GM18519 (cell line): ENCODE measurements at regions not wholly inside any gene's neighbourhood (a gene's known extent, or its start where the extent isn't known, plus 50 kb on each side); places are given as distances from the start of the nearest gene placed in this dataset.
"Not testable (repeated sequence)": the region's sequence is repeated elsewhere in the genome, so short reads cannot be mapped to it uniquely, and the experiment has no call there.

ENCODE experiments used
- ATAC-seq: cut with Tn5 transposase; IDR thresholded peaks from one replicate; pipeline ENCODE4 v1.9.1; 2021; ENCODE audit warnings: mild to moderate bottlenecking, moderate library complexity; ENCODE audit not compliant: unreplicated experiment, low FRiP score

DNA sequence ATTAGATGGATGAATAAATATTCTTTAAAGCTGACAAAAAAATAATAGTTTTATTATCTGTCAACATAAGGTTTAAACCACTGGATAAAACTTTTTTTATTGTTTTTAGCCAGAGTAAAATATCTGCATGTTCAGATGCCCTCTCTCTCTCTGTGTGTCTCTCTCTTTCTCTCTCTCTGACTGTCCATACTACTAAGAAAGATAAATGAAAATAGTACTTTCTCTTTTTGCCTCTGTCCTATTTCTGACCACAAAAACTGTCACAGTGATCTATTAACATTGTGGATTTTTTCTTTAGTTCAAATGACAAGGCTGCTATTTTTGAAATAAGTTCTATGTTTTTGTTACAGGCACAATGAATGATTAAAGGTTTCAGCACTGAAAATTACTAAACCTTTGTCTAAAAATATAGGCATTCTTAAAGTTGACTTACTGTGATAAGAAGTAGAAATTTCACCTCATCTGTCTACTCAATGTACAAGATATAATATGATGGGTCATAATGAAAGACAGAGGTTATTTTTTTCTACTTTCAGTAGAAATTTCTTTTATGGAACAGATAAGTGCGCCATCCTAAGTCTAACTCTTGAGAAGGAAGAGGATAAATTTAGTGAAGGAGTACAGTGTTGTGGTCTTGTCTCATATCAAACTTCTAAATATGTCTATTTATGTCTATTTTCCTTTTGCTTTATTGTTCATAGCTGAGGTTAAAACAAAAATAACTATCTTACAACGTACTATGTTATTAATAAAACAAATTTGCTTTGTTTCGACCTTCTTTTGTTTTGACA lies 341.9 kb upstream of the EYS start:
- ATAC-seq = no peak

DNA sequence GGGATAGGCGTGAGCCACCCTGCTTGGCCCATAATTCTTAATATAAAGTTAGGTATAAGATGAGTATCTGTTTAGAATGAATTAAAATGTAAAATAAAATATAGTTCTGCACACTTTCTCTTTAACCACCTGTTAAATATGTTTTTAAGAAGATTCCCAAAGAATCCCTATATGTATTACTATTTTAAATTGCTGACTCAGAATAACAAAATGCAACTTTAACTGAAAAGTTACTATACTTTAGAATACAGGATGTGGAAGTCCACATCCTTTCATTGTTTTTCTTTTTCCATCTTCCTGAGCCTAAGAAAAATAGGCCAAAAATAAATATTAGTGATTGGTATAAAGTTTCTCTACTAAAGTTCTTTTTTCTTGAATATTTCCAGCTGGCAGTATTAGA lies 325.6 kb upstream of the EYS start:
- no peak for ATAC-seq

- ATAC-seq = no peak
These were observed 322.4 kb upstream of the EYS start for GRCh38 chr6:66029391-66029790.

DNA sequence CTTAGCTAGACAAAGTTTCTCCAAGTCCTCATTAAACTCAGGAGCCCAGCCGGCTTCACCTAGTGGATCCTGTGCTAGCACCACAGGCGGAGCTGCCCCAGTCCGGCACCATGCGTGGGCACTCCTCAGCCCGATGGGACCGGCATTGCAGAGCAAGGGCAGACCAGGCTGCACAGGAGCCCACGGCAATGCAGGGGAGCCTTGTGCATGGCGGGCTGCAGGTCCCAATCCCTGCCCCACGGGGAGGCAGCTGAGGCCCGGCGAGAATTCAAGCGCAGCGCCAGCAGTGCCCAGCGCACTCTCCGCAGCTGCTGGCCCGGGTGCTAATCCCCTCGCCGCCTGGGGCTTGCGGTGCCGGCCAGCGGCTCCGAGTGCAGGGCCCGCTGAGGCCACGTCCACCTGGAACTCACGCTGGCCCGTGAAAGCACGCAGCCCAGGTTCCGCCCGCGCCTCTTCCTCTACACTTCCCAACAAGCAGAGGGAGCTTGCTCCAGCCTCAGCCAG lies 292.3 kb upstream of the EYS start:
- ATAC-seq = no peak

DNA sequence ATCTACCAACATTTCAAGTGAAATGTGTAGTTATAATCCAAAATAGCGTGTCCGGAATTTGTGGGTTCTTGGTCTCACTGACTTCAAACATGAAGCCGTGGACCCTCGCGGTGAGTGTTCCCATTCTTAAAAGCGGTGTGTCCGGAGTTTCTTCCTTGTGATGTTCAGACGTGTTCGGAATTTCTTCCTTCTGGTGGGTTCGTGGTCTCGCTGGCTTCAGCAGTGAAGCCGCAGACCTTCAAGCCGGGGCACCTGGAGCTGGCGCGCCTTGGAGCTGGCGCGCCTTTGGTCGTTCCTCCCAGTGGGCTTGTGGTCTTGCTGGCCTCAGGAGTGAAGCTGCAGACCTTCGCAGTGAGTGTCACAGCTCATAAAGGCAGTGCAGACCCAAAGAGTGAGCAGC lies 291.5 kb upstream of the EYS start:
- ATAC-seq = no peak

DNA sequence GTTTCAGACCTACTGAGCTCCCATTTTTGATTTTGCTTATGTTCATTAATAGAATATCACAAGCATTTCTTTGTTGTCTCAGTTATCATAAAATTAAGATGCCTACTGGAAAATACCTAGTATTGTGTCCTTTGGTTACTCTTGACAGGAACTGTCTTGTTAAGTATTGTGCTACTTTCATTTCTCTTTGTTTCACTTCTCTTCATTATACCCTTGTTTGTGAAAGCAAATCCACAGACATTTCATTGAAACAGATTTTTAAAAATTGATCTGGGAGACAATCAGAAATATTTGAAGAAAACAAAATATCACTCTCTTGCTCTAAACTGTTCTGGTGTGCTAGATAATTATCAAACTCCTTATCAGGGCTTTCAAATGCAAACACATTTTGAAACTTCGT lies 290.5 kb upstream of the EYS start:
- no peak for ATAC-seq

DNA sequence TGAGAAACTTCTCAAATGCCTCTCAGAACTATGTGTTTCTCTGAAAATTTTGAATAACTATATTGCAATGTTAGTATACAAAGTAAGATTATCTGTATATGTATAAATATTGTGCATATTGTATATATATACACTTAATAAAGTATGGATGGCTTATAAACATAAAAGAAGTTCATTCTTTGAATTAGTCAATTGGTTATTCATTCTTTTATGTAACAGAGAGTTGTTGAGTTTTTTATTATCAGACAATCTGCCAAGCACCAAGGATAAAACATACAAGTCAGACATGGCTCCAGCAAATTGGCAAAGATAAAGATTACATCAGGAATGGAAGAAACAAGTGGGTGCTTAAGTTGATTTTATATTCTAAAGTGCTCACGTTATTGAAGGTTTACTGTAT lies 289.1 kb upstream of the EYS start:
- no peak for ATAC-seq

DNA sequence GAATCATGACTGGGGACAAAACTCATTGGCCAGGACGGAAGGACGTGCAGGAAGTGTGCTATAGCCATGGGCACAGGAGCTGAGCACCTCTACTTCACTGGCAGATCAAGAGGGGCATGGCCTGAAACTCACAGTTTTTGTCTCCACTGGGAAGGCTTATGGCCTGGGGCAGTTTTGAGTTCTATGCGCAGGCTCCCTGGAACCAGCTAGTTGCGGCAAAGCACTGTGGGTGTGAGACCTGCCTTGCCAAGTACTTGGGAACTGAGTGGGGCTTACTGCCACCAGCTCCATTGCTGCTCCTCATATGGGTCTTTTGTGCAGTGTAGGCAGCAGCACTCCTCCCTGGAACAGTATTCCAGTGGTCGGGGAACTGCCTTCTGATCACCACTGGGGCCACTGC lies 282.6 kb upstream of the EYS start:
- no peak for ATAC-seq

DNA sequence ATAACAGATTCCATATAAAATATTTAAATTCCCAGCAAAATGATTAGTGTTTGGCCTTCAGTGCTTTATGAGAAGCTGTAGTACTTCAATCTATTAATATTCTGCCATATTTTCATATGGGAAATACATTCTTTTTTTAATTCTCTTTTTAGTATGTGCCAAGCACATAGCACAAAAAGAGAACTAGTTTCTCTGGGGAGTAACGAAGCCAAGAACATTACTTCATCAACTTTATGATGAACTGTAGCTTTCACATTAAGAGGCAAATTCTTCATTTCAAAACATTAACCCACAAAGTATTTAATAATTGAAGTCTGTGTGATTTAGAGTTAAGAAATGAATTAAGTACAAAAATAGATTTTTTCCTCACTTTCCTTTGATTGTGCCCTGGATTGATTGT lies 281.0 kb upstream of the EYS start:
- no peak for ATAC-seq

DNA sequence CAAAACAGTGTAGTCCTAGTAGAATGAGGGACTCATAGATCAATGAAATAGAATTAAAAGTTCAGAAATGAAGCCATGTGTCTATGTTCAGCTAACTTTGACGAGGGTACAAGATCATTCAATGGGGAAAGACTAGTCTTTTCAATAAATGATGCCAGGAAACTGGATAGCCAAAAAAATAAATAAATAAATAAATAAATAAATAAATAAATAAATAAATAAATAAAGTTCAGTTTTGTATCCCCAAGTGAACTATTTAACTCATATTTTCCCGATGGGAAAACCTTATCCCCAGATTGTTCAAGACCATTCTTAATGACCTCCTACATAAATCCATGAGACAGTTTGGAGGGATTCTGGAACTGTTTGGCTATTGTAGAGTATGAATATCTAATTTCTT lies 277.1 kb upstream of the EYS start:
- ATAC-seq = no peak

DNA sequence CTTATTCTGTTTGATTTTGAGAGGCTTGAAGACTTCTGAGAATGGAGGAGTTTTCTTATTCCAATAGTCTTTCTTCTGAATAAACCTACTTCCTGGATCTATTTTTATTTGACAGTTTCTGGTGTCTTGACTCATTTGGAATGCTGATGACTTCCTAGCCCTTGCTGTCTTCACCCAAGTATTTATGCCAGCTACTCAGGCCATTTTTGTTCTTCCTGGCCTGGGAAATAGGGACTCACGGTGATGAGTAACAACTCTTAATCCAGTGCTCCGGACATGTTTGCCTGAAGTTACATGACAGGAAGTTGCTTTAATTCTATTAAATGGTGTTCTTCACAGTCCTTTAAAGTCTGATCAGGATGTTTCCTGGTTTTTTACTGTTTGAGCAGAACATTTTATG lies 272.1 kb upstream of the EYS start:
- no peak for ATAC-seq

GRCh38 chr6:65971252-65971651 lies 264.2 kb upstream of the EYS start:
- ATAC-seq = not testable (repeated sequence)

- no peak for ATAC-seq
These were observed 257.2 kb upstream of the EYS start for GRCh38 chr6:65964261-65964660.

DNA sequence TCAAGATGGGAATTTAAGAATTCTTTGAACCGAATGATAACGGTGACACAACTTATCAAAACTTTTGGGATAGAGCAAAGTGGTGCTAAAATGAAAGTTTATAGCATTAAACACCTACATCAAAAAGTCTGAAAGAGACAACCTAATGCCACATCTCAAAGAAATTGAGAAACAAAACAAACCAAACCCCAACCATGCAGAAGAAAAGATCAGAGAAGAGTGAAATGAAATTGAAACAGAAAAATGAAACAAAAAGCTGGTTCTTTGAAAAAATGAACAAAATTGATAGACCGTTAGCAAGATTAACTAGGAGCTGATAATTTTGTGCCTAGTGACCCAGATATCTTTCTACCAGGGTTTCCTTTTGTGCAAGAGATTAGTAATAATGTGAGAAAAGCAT lies 248.0 kb upstream of the EYS start:
- ATAC-seq = no peak

DNA sequence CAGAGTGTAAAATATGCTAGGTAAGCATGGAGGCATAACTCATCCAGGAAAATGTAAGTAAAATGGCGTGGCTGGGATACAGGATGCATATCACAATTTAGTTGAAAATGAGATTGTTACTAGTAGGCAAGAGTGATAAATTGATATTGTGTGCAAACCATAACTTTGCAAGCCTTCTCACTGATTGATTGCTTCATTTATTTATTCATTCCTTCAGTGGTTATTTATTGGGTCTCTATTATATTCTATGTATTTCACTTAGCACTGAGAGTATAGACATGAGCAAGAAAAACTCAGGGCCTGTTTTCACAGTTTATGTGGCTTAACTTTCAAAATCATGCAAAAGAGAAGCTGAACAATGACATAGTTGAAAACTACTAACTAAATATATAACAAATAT lies 241.0 kb upstream of the EYS start:
- ATAC-seq = no peak

- ATAC-seq = no peak
These were observed 236.5 kb upstream of the EYS start for GRCh38 chr6:65943548-65943947.

DNA sequence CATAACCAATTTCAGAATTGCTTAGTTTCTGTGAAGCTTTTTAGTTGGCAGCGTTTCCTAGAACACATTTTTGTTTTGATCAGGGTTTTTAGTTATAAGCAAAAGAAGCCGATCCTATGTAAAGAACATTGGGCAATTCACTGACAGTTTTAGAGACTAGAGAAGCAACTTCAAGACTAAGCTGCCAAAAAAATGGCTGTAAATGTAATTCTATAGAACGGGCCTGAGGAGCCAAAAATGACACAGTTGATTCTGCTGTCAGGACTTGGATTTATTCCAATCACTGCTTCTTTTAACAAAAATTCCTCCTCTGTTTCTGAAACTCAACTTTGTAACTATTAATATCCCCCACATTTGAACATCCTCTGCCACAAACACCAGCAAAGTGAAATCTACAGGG lies 236.0 kb upstream of the EYS start:
- no peak for ATAC-seq

- no peak for ATAC-seq
These were observed 231.0 kb upstream of the EYS start for GRCh38 chr6:65938000-65938399.

- no peak for ATAC-seq
These were observed 228.4 kb upstream of the EYS start for GRCh38 chr6:65935412-65935811.

- no peak for ATAC-seq
These were observed 226.4 kb upstream of the EYS start for GRCh38 chr6:65933390-65933789.

DNA sequence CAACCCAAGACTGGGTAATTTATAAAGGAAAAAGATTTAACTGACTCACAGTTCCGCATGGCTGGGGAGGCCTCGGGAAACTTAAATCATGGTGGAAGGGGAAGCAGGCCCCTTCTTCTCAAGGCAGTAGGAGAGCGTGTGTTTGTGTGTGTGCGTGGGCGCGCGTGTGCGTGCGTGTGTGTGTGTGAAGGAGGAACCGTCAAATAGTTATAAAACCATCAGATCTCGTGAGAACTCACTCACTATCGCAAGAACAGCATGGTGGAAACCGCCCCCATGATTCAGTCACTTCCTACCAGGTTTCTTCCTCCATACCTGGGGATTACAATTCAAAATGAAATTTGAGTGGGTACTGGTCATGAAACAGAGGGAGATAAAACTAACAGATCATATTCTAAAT lies 220.1 kb upstream of the EYS start:
- no peak for ATAC-seq

DNA sequence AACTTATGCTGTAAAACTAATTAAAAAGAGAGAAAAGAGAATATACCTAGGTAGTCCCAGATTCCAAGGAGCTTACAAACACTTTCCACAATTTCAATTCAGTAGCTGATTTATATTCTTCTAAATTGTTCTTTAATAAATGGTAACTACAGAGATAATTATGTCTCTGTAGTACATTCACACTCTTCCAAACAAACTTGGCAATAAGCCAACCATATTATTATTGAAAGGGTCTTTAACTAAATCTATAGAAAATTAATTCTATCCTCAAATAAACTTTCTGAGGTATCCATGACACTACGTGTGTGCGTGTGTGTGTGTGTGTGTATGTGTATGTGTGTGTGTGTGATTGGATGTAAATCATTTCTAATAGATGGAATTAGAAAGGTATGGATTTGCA lies 217.4 kb upstream of the EYS start:
- no peak for ATAC-seq

DNA sequence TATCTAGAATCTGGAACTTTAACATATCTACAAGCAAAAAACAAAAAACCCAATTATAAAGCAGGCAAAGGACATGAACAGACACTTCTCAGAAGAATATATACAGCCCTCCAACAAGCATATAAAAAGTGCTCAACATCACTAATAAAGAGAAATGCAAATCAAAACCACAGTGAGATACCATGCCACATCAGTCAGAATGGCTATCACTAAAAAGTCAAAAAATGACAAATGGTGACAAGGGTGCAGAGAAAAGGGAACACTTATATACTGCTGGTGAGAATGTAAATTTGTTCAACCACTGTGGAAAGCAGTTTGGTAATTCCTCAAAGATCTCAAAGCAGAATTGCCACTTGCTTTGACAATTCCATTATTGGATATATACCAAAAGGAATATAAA lies 215.0 kb upstream of the EYS start:
- ATAC-seq = no peak
